ENCODE measurements at regions not wholly inside any gene's neighbourhood (a gene's known extent, or its start where the extent isn't known, plus 50 kb on each side); places are given as distances from the start of the nearest gene placed in this dataset.

DNA sequence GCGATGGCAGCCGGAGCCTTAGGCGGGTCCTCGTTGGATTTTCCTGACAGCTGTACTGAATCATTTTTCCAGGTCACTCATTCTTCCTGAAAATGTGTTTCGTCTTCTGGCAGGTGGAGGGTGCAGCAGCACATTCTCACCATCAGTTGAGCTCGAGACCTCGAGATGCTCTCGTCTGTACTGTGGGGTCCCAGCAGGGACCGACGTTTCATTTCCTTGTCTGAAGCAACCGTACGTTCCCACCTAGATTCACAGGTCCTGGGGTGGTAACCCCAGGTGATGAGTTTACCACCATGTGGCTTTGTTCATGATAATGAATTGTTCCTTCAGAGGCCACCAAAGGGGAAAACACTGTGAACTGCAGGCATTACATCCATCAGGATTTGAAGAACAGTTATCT lies 298.5 kb upstream of the FOXK1 start:
- TF ChIP-seq YY1 (IDR thresholded peaks at IDR 0.05; ENCODE audit: low read depth) (no peak), RAD21 (IDR thresholded peaks at IDR 0.05; ENCODE audit: low read depth) (no peak), CREB1 (IDR thresholded peaks at IDR 0.05; ENCODE audit: low read depth) (no peak), ZBTB7A (IDR thresholded peaks at IDR 0.05; ENCODE audit: low read depth) (no peak), TEAD4 (IDR thresholded peaks at IDR 0.05) (no peak), EP300 (IDR thresholded peaks at IDR 0.05; ENCODE audit: borderline replicate concordance) (no peak), NFIC (IDR thresholded peaks at IDR 0.05) (no peak), FOXM1 (IDR thresholded peaks at IDR 0.05; ENCODE audit: borderline replicate concordance, low read depth) (no peak), TCF12 (IDR thresholded peaks at IDR 0.05; ENCODE audit: low read depth) (no peak), CEBPB (IDR thresholded peaks at IDR 0.05) (no peak), EGR1 (IDR thresholded peaks at IDR 0.05) (no peak), TAF1 (IDR thresholded peaks at IDR 0.05; ENCODE audit: low read depth) (no peak)
- TF ChIP-seq, protein P1, sequence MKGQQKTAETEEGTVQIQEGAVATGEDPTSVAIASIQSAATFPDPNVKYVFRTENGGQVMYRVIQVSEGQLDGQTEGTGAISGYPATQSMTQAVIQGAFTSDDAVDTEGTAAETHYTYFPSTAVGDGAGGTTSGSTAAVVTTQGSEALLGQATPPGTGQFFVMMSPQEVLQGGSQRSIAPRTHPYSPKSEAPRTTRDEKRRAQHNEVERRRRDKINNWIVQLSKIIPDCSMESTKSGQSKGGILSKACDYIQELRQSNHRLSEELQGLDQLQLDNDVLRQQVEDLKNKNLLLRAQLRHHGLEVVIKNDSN (IDR thresholded peaks at IDR 0.05) = no peak
- TF ChIP-seq, protein P2, sequence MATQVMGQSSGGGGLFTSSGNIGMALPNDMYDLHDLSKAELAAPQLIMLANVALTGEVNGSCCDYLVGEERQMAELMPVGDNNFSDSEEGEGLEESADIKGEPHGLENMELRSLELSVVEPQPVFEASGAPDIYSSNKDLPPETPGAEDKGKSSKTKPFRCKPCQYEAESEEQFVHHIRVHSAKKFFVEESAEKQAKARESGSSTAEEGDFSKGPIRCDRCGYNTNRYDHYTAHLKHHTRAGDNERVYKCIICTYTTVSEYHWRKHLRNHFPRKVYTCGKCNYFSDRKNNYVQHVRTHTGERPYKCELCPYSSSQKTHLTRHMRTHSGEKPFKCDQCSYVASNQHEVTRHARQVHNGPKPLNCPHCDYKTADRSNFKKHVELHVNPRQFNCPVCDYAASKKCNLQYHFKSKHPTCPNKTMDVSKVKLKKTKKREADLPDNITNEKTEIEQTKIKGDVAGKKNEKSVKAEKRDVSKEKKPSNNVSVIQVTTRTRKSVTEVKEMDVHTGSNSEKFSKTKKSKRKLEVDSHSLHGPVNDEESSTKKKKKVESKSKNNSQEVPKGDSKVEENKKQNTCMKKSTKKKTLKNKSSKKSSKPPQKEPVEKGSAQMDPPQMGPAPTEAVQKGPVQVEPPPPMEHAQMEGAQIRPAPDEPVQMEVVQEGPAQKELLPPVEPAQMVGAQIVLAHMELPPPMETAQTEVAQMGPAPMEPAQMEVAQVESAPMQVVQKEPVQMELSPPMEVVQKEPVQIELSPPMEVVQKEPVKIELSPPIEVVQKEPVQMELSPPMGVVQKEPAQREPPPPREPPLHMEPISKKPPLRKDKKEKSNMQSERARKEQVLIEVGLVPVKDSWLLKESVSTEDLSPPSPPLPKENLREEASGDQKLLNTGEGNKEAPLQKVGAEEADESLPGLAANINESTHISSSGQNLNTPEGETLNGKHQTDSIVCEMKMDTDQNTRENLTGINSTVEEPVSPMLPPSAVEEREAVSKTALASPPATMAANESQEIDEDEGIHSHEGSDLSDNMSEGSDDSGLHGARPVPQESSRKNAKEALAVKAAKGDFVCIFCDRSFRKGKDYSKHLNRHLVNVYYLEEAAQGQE (IDR thresholded peaks at IDR 0.05; ENCODE audit: low read depth) = no peak
- TF ChIP-seq, protein P3, sequence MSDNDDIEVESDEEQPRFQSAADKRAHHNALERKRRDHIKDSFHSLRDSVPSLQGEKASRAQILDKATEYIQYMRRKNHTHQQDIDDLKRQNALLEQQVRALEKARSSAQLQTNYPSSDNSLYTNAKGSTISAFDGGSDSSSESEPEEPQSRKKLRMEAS (IDR thresholded peaks at IDR 0.05) = no peak

DNA sequence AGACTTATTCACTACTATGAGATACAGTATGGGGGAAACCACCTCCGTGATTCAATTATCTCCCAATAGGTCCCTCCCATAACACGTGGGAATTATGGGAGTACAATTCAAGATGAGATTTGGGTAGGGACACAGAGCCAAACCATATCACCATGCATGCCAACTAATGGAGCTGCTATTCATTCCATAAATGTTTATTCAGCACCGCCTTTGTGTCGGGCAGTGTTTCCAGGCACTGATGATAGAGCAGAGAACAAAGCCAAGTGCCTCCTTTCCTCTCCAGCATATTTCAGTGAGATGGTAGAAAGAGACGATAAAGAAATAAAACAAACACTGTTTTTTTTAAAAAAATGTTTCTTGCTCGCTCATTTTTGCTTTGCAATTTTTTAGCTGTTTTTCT lies 295.9 kb upstream of the FOXK1 start:
- TF ChIP-seq YY1 (IDR thresholded peaks at IDR 0.05; ENCODE audit: low read depth) = no peak
- no peak for TF ChIP-seq RAD21 (IDR thresholded peaks at IDR 0.05; ENCODE audit: low read depth)
- no peak for TF ChIP-seq EGR1 (IDR thresholded peaks at IDR 0.05)
- no peak for TF ChIP-seq FOXM1 (IDR thresholded peaks at IDR 0.05; ENCODE audit: borderline replicate concordance, low read depth)
- TF ChIP-seq, protein P1 (IDR thresholded peaks at IDR 0.05) = no peak
- TF ChIP-seq TAF1 (IDR thresholded peaks at IDR 0.05; ENCODE audit: low read depth) = no peak
- TF ChIP-seq NFIC (IDR thresholded peaks at IDR 0.05) = no peak
- TF ChIP-seq ZBTB7A (IDR thresholded peaks at IDR 0.05; ENCODE audit: low read depth) = no peak
- TF ChIP-seq CEBPB (IDR thresholded peaks at IDR 0.05) = no peak
- no peak for TF ChIP-seq EP300 (IDR thresholded peaks at IDR 0.05; ENCODE audit: borderline replicate concordance)
- TF ChIP-seq, protein P3 (IDR thresholded peaks at IDR 0.05) = no peak
- no peak for TF ChIP-seq TCF12 (IDR thresholded peaks at IDR 0.05; ENCODE audit: low read depth)
- no peak for TF ChIP-seq CREB1 (IDR thresholded peaks at IDR 0.05; ENCODE audit: low read depth)
- TF ChIP-seq, protein P2 (IDR thresholded peaks at IDR 0.05; ENCODE audit: low read depth) = no peak
- no peak for TF ChIP-seq TEAD4 (IDR thresholded peaks at IDR 0.05)

DNA sequence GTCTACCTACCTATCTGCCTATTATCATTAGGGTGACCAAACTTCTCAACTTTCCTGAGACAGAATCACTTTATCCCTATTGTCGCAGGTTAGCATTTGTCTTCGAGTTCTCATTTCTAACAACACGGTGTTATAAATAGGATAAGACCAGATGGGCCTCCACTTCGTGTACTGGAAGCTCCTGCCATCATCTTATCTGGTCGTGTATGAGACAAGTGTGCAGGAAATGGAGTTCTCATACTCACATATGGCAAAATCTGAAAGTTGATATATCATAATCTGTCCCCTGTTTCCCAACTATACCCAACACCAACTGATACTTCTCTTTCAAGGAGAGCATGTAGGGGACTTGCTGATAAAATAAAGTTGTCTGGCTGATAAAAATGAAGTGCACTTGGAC lies 287.4 kb upstream of the FOXK1 start:
- no peak for TF ChIP-seq RAD21 (IDR thresholded peaks at IDR 0.05; ENCODE audit: low read depth)
- TF ChIP-seq YY1 (IDR thresholded peaks at IDR 0.05; ENCODE audit: low read depth) = no peak
- TF ChIP-seq NFIC (IDR thresholded peaks at IDR 0.05) = no peak
- no peak for TF ChIP-seq TEAD4 (IDR thresholded peaks at IDR 0.05)
- TF ChIP-seq EP300 (IDR thresholded peaks at IDR 0.05; ENCODE audit: borderline replicate concordance) = no peak
- no peak for TF ChIP-seq TAF1 (IDR thresholded peaks at IDR 0.05; ENCODE audit: low read depth)
- no peak for TF ChIP-seq TCF12 (IDR thresholded peaks at IDR 0.05; ENCODE audit: low read depth)
- TF ChIP-seq, protein P2 (IDR thresholded peaks at IDR 0.05; ENCODE audit: low read depth) = no peak
- TF ChIP-seq, protein P3 (IDR thresholded peaks at IDR 0.05) = no peak
- no peak for TF ChIP-seq CREB1 (IDR thresholded peaks at IDR 0.05; ENCODE audit: low read depth)
- TF ChIP-seq, protein P1 (IDR thresholded peaks at IDR 0.05) = no peak

DNA sequence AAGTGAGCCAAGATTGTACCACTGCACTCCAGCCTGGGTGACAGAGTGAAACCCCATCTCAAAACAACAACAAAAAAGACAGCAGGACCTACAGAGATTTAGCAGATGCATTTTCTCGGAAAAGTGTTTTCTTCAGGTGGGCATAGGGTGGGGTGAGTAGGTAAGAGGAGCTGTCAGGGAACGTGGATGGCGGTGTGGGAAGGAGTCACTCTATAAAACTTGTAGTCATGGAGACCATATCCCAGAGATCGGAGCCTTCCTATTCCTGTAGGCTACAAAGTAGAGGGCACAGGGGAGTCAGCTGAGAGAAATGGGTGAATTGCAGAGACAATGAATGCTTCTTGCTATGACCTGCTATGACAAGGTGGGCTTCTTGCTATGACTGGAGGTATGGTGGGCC lies 283.0 kb upstream of the FOXK1 start:
- TF ChIP-seq, protein P1 (IDR thresholded peaks at IDR 0.05) = no peak
- TF ChIP-seq, protein P2 (IDR thresholded peaks at IDR 0.05; ENCODE audit: low read depth) = no peak
- TF ChIP-seq TEAD4 (IDR thresholded peaks at IDR 0.05) = no peak
- no peak for TF ChIP-seq CREB1 (IDR thresholded peaks at IDR 0.05; ENCODE audit: low read depth)
- TF ChIP-seq CEBPB (IDR thresholded peaks at IDR 0.05) = no peak
- no peak for TF ChIP-seq EP300 (IDR thresholded peaks at IDR 0.05; ENCODE audit: borderline replicate concordance)
